Neural crest cell (in vitro differentiated cells): ENCODE measurements at regions not wholly inside any gene's neighbourhood (a gene's known extent, or its start where the extent isn't known, plus 50 kb on each side); places are given as distances from the start of the nearest gene placed in this dataset.

Experiments
- DNase-seq: peaks from one replicate; pipeline ENCODE4 v3.0.0; 2021; ENCODE audit warnings: low read depth, mixed read lengths, low spot score
- H3K27ac Mint-ChIP-seq: one replicate; pipeline ENCODE4 v1.8.0; 2021; ENCODE audit warnings: mild to moderate bottlenecking, mixed read lengths; ENCODE audit not compliant: unreplicated experiment
- H3K27me3 Mint-ChIP-seq: 2 replicates; pipeline ENCODE4 v1.8.0; 2021; ENCODE audit warnings: low read depth, mild to moderate bottlenecking, mixed read lengths
- H3K36me3 Mint-ChIP-seq: 2 replicates; pipeline ENCODE4 v1.8.0; 2021; ENCODE audit warnings: low read depth, mild to moderate bottlenecking, mixed read lengths
- H3K4me1 Mint-ChIP-seq: 2 replicates; pipeline ENCODE4 v1.8.0; 2021; ENCODE audit warnings: mixed read lengths
- H3K4me3 Mint-ChIP-seq: one replicate; pipeline ENCODE4 v1.8.0; 2021; ENCODE audit warnings: mild to moderate bottlenecking, mixed read lengths
- H3K9me3 Mint-ChIP-seq: 2 replicates; pipeline ENCODE4 v1.8.0; 2021; ENCODE audit warnings: mixed read lengths
- CTCF ChIP-seq: fragments of 200-600 bp; sonication (generic); conservative IDR thresholded peaks from 2 replicates; pipeline ENCODE4 v1.5.0; 2021; ENCODE audit warnings: antibody characterized with exemption, mild to moderate bottlenecking

- H3K27me3 Mint-ChIP-seq: no peaks in the 10 kb centered on the region
- H3K4me3 Mint-ChIP-seq: no peak overlapping the region
- H3K36me3 Mint-ChIP-seq: no peaks in the 10 kb centered on the region
- peaks cover 3% of the 10 kb centered on the region for H3K9me3 Mint-ChIP-seq
- H3K27ac Mint-ChIP-seq: no peak overlapping the region
- no peaks in the 10 kb centered on the region for H3K4me1 Mint-ChIP-seq
- no peak for DNase-seq
- TF ChIP-seq CTCF: no peak
Observed at GRCh38 chr10:2236876-2237275, 499.6 kb upstream of the ADARB2 start.

- H3K4me3 Mint-ChIP-seq: no peak overlapping the region
- no peak for TF ChIP-seq CTCF
- no peak for DNase-seq
- no peaks in the 10 kb centered on the region for H3K4me1 Mint-ChIP-seq
- no peaks in the 10 kb centered on the region for H3K27me3 Mint-ChIP-seq
- no peak overlapping the region for H3K27ac Mint-ChIP-seq
- no peaks in the 10 kb centered on the region for H3K36me3 Mint-ChIP-seq
- H3K9me3 Mint-ChIP-seq: no peaks in the 10 kb centered on the region
Observed at GRCh38 chr10:2232479-2232878, 495.2 kb upstream of the ADARB2 start.

GRCh38 chr10:2230478-2230877 lies 493.2 kb upstream of the ADARB2 start:
- Mint-ChIP-seq H3K27ac (no peak overlapping the region), H3K27me3 (no peaks in the 10 kb centered on the region), H3K9me3 (no peaks in the 10 kb centered on the region), H3K4me3 (no peak overlapping the region), H3K4me1 (no peaks in the 10 kb centered on the region), H3K36me3 (no peaks in the 10 kb centered on the region)
- DNase-seq: no peak
- TF ChIP-seq CTCF: no peak

- no peak overlapping the region for H3K4me3 Mint-ChIP-seq
- no peaks in the 10 kb centered on the region for H3K27me3 Mint-ChIP-seq
- H3K27ac Mint-ChIP-seq: no peak overlapping the region
- DNase-seq: no peak
- no peaks in the 10 kb centered on the region for H3K4me1 Mint-ChIP-seq
- no peak for TF ChIP-seq CTCF
- no peaks in the 10 kb centered on the region for H3K9me3 Mint-ChIP-seq
- no peaks in the 10 kb centered on the region for H3K36me3 Mint-ChIP-seq
Observed at GRCh38 chr10:2228320-2228901, 491.1 kb upstream of the ADARB2 start.

GRCh38 chr10:2225609-2226008 lies 488.3 kb upstream of the ADARB2 start:
- Mint-ChIP-seq H3K27ac (no peak overlapping the region), H3K4me3 (no peak overlapping the region), H3K27me3 (no peaks in the 10 kb centered on the region), H3K36me3 (no peaks in the 10 kb centered on the region), H3K9me3 (no peaks in the 10 kb centered on the region), H3K4me1 (no peaks in the 10 kb centered on the region)
- DNase-seq: no peak
- TF ChIP-seq CTCF: no peak
